Right lobe of liver (tissue), 4 donors: ENCODE measurements at regions not wholly inside any gene's neighbourhood (a gene's known extent, or its start where the extent isn't known, plus 50 kb on each side); places are given as distances from the start of the nearest gene placed in this dataset.

Experiments
- POLR2A ChIP-seq: fragments of 450-650 bp; IDR thresholded peaks from one replicate; pipeline ENCODE4 v1.6.1; 2017; ENCODE audit warnings: antibody characterized with exemption, mild to moderate bottlenecking
- TF ChIP-seq, protein P1 (sequence below), 4 donors: fragments of 200-600 bp in 3 of 4; fragments of 450-650 bp in 1 of 4; IDR thresholded peaks; one replicate each; pipeline versions ENCODE4 v1.5.1 to v1.8.0; 2016 to 2022; ENCODE audit warnings: antibody characterized with exemption in 4 of 4, mild to moderate bottlenecking in 2 of 4
- donor health status: DM: no; HTN: no; CAD: no.
- donor health status: DM: no; HTN: no; CAD: no.
- donor health status: DM: no; HTN: yes; CAD: no.

DNA sequence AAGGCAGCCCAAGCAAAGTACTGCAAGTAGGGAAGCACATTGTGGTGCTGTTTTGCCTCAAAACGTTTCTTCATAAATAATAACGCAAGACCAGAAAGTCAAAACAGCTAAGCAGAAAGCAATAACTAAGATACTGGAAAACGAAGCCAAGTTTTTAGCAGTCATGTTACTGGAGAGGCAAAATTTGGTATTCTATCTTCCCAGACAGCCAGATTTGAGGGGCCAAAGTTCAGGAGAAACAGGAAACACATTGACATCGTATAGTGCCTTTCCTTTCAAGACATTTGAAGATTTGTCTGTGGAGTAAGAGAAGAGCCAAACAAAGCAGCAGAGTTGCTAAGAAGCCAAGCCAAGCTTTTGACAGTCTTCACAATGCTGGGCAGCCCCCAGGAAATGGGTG is 843.6 kb upstream of the NECTIN3 start:
- TF ChIP-seq, protein P1, sequence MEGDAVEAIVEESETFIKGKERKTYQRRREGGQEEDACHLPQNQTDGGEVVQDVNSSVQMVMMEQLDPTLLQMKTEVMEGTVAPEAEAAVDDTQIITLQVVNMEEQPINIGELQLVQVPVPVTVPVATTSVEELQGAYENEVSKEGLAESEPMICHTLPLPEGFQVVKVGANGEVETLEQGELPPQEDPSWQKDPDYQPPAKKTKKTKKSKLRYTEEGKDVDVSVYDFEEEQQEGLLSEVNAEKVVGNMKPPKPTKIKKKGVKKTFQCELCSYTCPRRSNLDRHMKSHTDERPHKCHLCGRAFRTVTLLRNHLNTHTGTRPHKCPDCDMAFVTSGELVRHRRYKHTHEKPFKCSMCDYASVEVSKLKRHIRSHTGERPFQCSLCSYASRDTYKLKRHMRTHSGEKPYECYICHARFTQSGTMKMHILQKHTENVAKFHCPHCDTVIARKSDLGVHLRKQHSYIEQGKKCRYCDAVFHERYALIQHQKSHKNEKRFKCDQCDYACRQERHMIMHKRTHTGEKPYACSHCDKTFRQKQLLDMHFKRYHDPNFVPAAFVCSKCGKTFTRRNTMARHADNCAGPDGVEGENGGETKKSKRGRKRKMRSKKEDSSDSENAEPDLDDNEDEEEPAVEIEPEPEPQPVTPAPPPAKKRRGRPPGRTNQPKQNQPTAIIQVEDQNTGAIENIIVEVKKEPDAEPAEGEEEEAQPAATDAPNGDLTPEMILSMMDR (IDR thresholded peaks at IDR 0.05), result no peak
- TF ChIP-seq POLR2A, result no peak
